ENCODE measurements at regions not wholly inside any gene's neighbourhood (a gene's known extent, or its start where the extent isn't known, plus 50 kb on each side); places are given as distances from the start of the nearest gene placed in this dataset.

- TF ChIP-seq EZH2 (IDR thresholded peaks at IDR 0.05; ENCODE audit: low read length), result no peak
- no peak for TF ChIP-seq CTCF (optimal IDR thresholded peaks at IDR 0.05 in 1 of 3, IDR thresholded peaks at IDR 0.05 in 1 of 3, conservative IDR thresholded peaks at IDR 0.05 in 1 of 3; ENCODE audit: extremely low read depth in 1 of 3, insufficient read depth in 2 of 3, low read length in 3 of 3)
Measured at GRCh38 chr1:229853751-229854150, 213.3 kb upstream of the GALNT2 start.

Measured in keratinocyte (primary cell).